ENCODE measurements at regions not wholly inside any gene's neighbourhood (a gene's known extent, or its start where the extent isn't known, plus 50 kb on each side); places are given as distances from the start of the nearest gene placed in this dataset.

GRCh38 chr14:42028607-42029006 is 421.9 kb downstream of the LRFN5 start:
- CTCF ChIA-PET, result no interaction called here
- POLR2A ChIA-PET, result no interaction called here
- TF ChIP-seq CTCF (IDR thresholded peaks at IDR 0.05; ENCODE audit: insufficient read depth, low read length, missing control alignments), result no peak
- no peak overlapping the region for H3K4me3 ChIP-seq (ENCODE audit: low read depth, low read length)
- DNase-seq (ENCODE audit: low read depth, low spot score), result no peak

- POLR2A ChIA-PET, result no interaction called here
- no peak for DNase-seq (ENCODE audit: low read depth, low spot score)
- H3K4me3 ChIP-seq (ENCODE audit: low read depth, low read length), result no peak overlapping the region
- TF ChIP-seq CTCF (IDR thresholded peaks at IDR 0.05; ENCODE audit: insufficient read depth, low read length, missing control alignments), result no peak
- CTCF ChIA-PET, result no interaction called here
Measured at GRCh38 chr14:42027271-42027670, 420.6 kb downstream of the LRFN5 start.

- ChIA-PET POLR2A (no interaction called here), CTCF (no interaction called here)
- no peak overlapping the region for H3K4me3 ChIP-seq (ENCODE audit: low read depth, low read length)
- TF ChIP-seq CTCF (IDR thresholded peaks at IDR 0.05; ENCODE audit: insufficient read depth, low read length, missing control alignments), result no peak
- DNase-seq (ENCODE audit: low read depth, low spot score), result no peak
Measured at GRCh38 chr14:42023452-42023851, 416.8 kb downstream of the LRFN5 start.

GRCh38 chr14:42014301-42014700 is 407.6 kb downstream of the LRFN5 start:
- DNase-seq (ENCODE audit: low read depth, low spot score), result no peak
- no peak overlapping the region for H3K4me3 ChIP-seq (ENCODE audit: low read depth, low read length)
- no peak for TF ChIP-seq CTCF (IDR thresholded peaks at IDR 0.05; ENCODE audit: insufficient read depth, low read length, missing control alignments)
- ChIA-PET CTCF (no interaction called here), POLR2A (no interaction called here)

- CTCF ChIA-PET, result no interaction called here
- no peak for DNase-seq (ENCODE audit: low read depth, low spot score)
- no peak for TF ChIP-seq CTCF (IDR thresholded peaks at IDR 0.05; ENCODE audit: insufficient read depth, low read length, missing control alignments)
- no peak overlapping the region for H3K4me3 ChIP-seq (ENCODE audit: low read depth, low read length)
- POLR2A ChIA-PET, result no interaction called here
Measured at GRCh38 chr14:42013559-42013958, 406.9 kb downstream of the LRFN5 start.

GRCh38 chr14:42013153-42013552 is 406.5 kb downstream of the LRFN5 start:
- no peak overlapping the region for H3K4me3 ChIP-seq (ENCODE audit: low read depth, low read length)
- POLR2A ChIA-PET, result no interaction called here
- no peak for TF ChIP-seq CTCF (IDR thresholded peaks at IDR 0.05; ENCODE audit: insufficient read depth, low read length, missing control alignments)
- CTCF ChIA-PET, result no interaction called here
- DNase-seq (ENCODE audit: low read depth, low spot score), result no peak
